ENCODE measurements at regions not wholly inside any gene's neighbourhood (a gene's known extent, or its start where the extent isn't known, plus 50 kb on each side); places are given as distances from the start of the nearest gene placed in this dataset.

DNA sequence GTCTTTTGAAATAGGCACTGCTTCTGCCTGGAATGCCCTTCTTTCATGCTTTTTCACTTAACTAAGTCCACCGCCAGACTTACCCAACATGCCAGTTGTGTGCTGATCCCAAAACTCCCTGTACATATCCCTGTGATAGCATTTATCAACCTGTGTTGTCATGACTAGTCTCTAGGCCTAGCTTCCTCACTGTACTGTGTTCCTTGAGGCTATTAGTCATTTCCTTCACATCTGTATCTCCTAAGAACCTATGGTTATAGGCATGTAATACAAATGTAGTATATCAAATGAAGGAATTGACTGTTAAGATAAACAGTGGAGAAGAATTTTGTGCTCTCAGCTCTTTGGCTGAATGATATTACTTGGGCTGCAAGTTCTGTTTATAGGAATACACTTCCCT, 184.3 kb downstream of the CYRIA start:
- TF ChIP-seq POLR2A (IDR thresholded peaks at IDR 0.05; ENCODE audit: low read depth, low read length) (no peak), NFE2L2 (IDR thresholded peaks at IDR 0.05; ENCODE audit: low read depth, low read length) (no peak), MAFK (IDR thresholded peaks at IDR 0.05; ENCODE audit: low read depth, low read length) (no peak), MAZ (IDR thresholded peaks at IDR 0.05; ENCODE audit: borderline replicate concordance, low read depth, low read length) (no peak), RCOR1 (IDR thresholded peaks at IDR 0.05; ENCODE audit: insufficient replicate concordance, low read length) (no peak), FOS (IDR thresholded peaks at IDR 0.05; ENCODE audit: low read depth, low read length) (no peak), CEBPB (IDR thresholded peaks at IDR 0.05; ENCODE audit: low read depth, low read length) (no peak), RAD21 (IDR thresholded peaks at IDR 0.05; ENCODE audit: low read length) (no peak), MXI1 (IDR thresholded peaks at IDR 0.05; ENCODE audit: borderline replicate concordance, low read depth, low read length) (no peak), SMC3 (IDR thresholded peaks at IDR 0.05; ENCODE audit: low read depth, low read length) (no peak), BHLHE40 (IDR thresholded peaks at IDR 0.05; ENCODE audit: low read depth, low read length) (no peak), RFX5 (IDR thresholded peaks at IDR 0.05; ENCODE audit: low read depth, low read length) (no peak)
- TF ChIP-seq, protein P1, sequence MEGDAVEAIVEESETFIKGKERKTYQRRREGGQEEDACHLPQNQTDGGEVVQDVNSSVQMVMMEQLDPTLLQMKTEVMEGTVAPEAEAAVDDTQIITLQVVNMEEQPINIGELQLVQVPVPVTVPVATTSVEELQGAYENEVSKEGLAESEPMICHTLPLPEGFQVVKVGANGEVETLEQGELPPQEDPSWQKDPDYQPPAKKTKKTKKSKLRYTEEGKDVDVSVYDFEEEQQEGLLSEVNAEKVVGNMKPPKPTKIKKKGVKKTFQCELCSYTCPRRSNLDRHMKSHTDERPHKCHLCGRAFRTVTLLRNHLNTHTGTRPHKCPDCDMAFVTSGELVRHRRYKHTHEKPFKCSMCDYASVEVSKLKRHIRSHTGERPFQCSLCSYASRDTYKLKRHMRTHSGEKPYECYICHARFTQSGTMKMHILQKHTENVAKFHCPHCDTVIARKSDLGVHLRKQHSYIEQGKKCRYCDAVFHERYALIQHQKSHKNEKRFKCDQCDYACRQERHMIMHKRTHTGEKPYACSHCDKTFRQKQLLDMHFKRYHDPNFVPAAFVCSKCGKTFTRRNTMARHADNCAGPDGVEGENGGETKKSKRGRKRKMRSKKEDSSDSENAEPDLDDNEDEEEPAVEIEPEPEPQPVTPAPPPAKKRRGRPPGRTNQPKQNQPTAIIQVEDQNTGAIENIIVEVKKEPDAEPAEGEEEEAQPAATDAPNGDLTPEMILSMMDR (conservative IDR thresholded peaks at IDR 0.05; ENCODE audit: low read depth, low read length), result no peak
- TF ChIP-seq, protein P2, sequence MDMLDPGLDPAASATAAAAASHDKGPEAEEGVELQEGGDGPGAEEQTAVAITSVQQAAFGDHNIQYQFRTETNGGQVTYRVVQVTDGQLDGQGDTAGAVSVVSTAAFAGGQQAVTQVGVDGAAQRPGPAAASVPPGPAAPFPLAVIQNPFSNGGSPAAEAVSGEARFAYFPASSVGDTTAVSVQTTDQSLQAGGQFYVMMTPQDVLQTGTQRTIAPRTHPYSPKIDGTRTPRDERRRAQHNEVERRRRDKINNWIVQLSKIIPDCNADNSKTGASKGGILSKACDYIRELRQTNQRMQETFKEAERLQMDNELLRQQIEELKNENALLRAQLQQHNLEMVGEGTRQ (IDR thresholded peaks at IDR 0.05; ENCODE audit: low read depth, low read length), result no peak

Data from IMR-90 (cell line).